MCF 10A (cell line): ENCODE measurements at regions not wholly inside any gene's neighbourhood (a gene's known extent, or its start where the extent isn't known, plus 50 kb on each side); places are given as distances from the start of the nearest gene placed in this dataset.

Experiments
- BruUV-seq: library from RNA; stranded (reverse); fragments of 400-500 nt; replicated peaks from 2 replicates; lab custom pipeline; 2021; lab: Mats Ljungman, UMichigan
- CTCF ChIA-PET: fragments of 300-600 bp; sonication (Branson Sonifier 250); formaldehyde crosslinking; extraction: SDS; loops from one replicate; lab custom pipeline; 2021; ENCODE audit warnings: antibody characterized with exemption, inconsistent platforms; lab: Yijun Ruan, JAX
- POLR2A ChIA-PET: fragments of 300-600, 350-650 bp; sonication (Branson Sonifier 250); formaldehyde crosslinking; extraction: SDS; loops from one replicate; lab custom pipeline; 2020; ENCODE audit warnings: antibody characterized with exemption, inconsistent platforms; lab: Yijun Ruan, JAX
- DNase-seq: peaks from one replicate; pipeline ENCODE4 v3.0.0-alpha.2; 2018; ENCODE audit not compliant: unreplicated experiment
- H3K27ac Mint-ChIP-seq: one replicate; pipeline ENCODE4 v1.8.0; 2022; ENCODE audit warnings: mild to moderate bottlenecking, low read depth, mixed read lengths; ENCODE audit not compliant: unreplicated experiment
- H3K27me3 Mint-ChIP-seq: one replicate; pipeline ENCODE4 v1.8.0; 2022; ENCODE audit warnings: mixed read lengths; ENCODE audit not compliant: insufficient read depth, unreplicated experiment
- H3K36me3 Mint-ChIP-seq: one replicate; pipeline ENCODE4 v1.8.0; 2022; ENCODE audit warnings: mild to moderate bottlenecking, moderate library complexity, mixed read lengths; ENCODE audit not compliant: insufficient read depth, unreplicated experiment
- H3K4me1 Mint-ChIP-seq: one replicate; pipeline ENCODE4 v1.8.0; 2022; ENCODE audit warnings: mixed read lengths; ENCODE audit not compliant: insufficient read depth, unreplicated experiment
- H3K4me3 Mint-ChIP-seq: one replicate; pipeline ENCODE4 v1.8.0; 2022; ENCODE audit warnings: mild to moderate bottlenecking, moderate library complexity, mixed read lengths; ENCODE audit not compliant: unreplicated experiment
- H3K9me3 Mint-ChIP-seq: one replicate; pipeline ENCODE4 v1.8.0; 2022; ENCODE audit warnings: mixed read lengths; ENCODE audit not compliant: unreplicated experiment
- CTCF ChIP-seq: fragments of 200-600 bp; IDR thresholded peaks from one replicate; pipeline ENCODE4 v1.8.0; 2022; ENCODE audit warnings: antibody characterized with exemption, mild to moderate bottlenecking; ENCODE audit not compliant: unreplicated experiment
- intact Hi-C: fragments of 100-400 bp; cut with micrococcal nuclease; formaldehyde crosslinking; loops from 2 replicates; pipeline ENCODE4 v1.14.1; 2022

GRCh38 chr5:4553130-4553529, 587.0 kb upstream of the ADAMTS16 start:
- H3K36me3 Mint-ChIP-seq: no peaks in the 10 kb centered on the region
- no TSS peak for BruUV-seq
- DNase-seq: no peak
- POLR2A ChIA-PET: no interaction called here
- no peak overlapping the region for H3K27ac Mint-ChIP-seq
- no peaks in the 10 kb centered on the region for H3K4me1 Mint-ChIP-seq
- H3K9me3 Mint-ChIP-seq: peaks cover 19% of the 10 kb centered on the region
- no peaks in the 10 kb centered on the region for H3K27me3 Mint-ChIP-seq
- CTCF ChIA-PET: no interaction called here
- no peak for TF ChIP-seq CTCF
- H3K4me3 Mint-ChIP-seq: no peak overlapping the region
- intact Hi-C loops: no loop called here

DNA sequence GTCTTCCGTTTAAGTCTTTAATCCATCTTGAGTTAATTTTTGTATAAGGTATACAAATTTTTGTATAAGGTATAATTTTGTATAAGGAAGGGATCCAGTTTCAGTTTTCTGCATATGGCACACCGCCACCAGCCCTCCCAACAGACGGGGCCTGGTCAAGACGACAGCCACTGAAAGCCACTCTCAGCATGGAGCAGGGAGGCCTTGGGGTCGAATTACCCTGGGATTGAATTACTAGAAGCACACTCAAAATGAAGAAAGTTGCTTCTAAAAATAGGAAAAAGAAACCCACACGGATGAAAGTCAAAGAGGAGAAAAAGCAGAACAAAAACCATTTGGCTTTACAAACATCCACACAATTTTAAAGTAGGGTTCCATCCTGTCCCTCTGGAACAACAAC, 586.2 kb upstream of the ADAMTS16 start:
- intact Hi-C loops: no loop called here
- no peak overlapping the region for H3K27ac Mint-ChIP-seq
- TF ChIP-seq CTCF: no peak
- peaks cover 17% of the 10 kb centered on the region for H3K9me3 Mint-ChIP-seq
- H3K4me1 Mint-ChIP-seq: no peaks in the 10 kb centered on the region
- ChIA-PET CTCF (no interaction called here), POLR2A (no interaction called here)
- no peaks in the 10 kb centered on the region for H3K36me3 Mint-ChIP-seq
- no TSS peak for BruUV-seq
- no peaks in the 10 kb centered on the region for H3K27me3 Mint-ChIP-seq
- H3K4me3 Mint-ChIP-seq: no peak overlapping the region
- no peak for DNase-seq

DNA sequence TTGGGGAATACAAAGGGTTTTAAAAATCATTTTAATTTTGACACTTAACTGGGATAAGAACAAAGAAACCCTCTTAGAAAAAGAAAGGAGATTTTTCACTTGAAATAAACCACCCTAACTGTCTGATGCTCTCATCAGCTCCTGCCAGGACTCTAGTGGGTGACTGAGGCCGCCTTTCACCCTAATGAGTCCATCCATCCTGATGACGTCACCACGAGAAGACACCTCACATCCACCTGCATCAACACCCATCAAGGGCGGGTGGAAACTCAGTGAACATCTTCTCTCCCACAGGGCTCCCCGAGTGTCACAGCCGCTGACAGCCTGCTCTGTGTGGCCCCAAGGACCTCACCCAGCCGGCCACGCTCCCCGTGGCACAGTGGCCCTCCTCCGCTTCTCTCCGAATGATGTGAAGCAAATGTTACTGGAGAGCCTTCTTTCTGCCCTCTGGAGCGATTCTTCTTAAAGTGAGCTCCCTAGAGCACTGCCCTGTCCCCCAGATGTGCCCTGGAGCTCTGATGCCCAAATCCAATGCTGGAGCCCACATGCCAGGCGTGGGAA, 584.3 kb upstream of the ADAMTS16 start:
- intact Hi-C loops: no loop called here
- ChIA-PET CTCF (interaction anchor here (0.7 kb wide), 1 partner anchor 401 kb away, joined by 4 read pairs; no protein-coding TSS in a partner anchor), POLR2A (no interaction called here)
- H3K36me3 Mint-ChIP-seq: no peaks in the 10 kb centered on the region
- H3K4me1 Mint-ChIP-seq: no peaks in the 10 kb centered on the region
- no peak for TF ChIP-seq CTCF
- no peak overlapping the region for H3K4me3 Mint-ChIP-seq
- peaks cover 25% of the 10 kb centered on the region for H3K9me3 Mint-ChIP-seq
- no peaks in the 10 kb centered on the region for H3K27me3 Mint-ChIP-seq
- no peak overlapping the region for H3K27ac Mint-ChIP-seq
- no TSS peak for BruUV-seq
- no peak for DNase-seq

DNA sequence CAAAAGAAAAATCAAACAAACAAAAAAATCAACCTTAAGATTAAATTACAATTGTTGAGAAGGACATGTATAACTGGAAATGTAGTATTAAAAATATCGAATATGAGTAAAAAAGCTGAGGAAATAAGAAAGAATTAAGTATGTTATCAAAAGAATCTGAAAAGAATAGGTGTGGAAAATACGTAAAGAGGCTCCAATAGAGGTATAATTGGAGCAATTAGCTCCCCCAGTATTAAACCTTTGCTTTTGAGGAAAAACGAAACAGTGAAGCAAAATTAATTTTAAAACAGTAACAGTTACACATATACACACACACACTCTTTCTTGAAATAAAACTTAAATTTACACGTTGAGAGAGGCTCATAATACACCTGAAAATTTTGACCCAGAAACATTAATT, 578.7 kb upstream of the ADAMTS16 start:
- Mint-ChIP-seq H3K4me1 (no peaks in the 10 kb centered on the region), H3K27me3 (no peaks in the 10 kb centered on the region), H3K4me3 (no peak overlapping the region), H3K36me3 (no peaks in the 10 kb centered on the region), H3K27ac (no peak overlapping the region), H3K9me3 (peaks cover 46% of the 10 kb centered on the region)
- intact Hi-C loops: no loop called here
- no peak for DNase-seq
- no TSS peak for BruUV-seq
- TF ChIP-seq CTCF: no peak
- ChIA-PET POLR2A (interaction anchor here (1.3 kb wide), 1 partner anchor 16 kb away, joined by 3 read pairs; no protein-coding TSS in a partner anchor), CTCF (no interaction called here)
